Astrocyte (in vitro differentiated cells and primary cell): ENCODE measurements at regions not wholly inside any gene's neighbourhood (a gene's known extent, or its start where the extent isn't known, plus 50 kb on each side); places are given as distances from the start of the nearest gene placed in this dataset.

Experiments used
- DNase-seq: peaks from one replicate; pipeline ENCODE4 v3.0.0-alpha.2; 2010; ENCODE audit warnings: low read depth
- FAIRE-seq: peaks from 2 replicates; lab custom pipeline; 2011; peaks lifted over from hg19 to GRCh38; lab: Jason Lieb, UNC
- H2AFZ ChIP-seq: 2 replicates; pipeline ENCODE4 v1.6.0; 2012; ENCODE audit warnings: low read depth, low read length, inconsistent platforms
- H3K27ac ChIP-seq: 2 replicates; pipeline ENCODE4 v1.5.1; 2011; ENCODE audit warnings: low read depth, low read length, inconsistent platforms
- H3K27me3 ChIP-seq: 2 replicates; pipeline ENCODE4 v1.6.0; 2011; ENCODE audit warnings: low read length, inconsistent platforms; ENCODE audit not compliant: insufficient read depth
- H3K36me3 ChIP-seq: 2 replicates; pipeline ENCODE4 v1.5.1; 2011; ENCODE audit warnings: low read length, inconsistent platforms; ENCODE audit not compliant: insufficient read depth
- H3K4me1 ChIP-seq: 2 replicates; pipeline ENCODE4 v1.5.1; 2011; ENCODE audit warnings: low read length, inconsistent platforms; ENCODE audit not compliant: insufficient read depth
- H3K4me2 ChIP-seq: 2 replicates; pipeline ENCODE4 v1.6.0; 2012; ENCODE audit warnings: low read length, inconsistent platforms
- H3K4me3 ChIP-seq: 2 replicates; pipeline ENCODE4 v1.5.1; 2011; ENCODE audit warnings: low read depth, mild to moderate bottlenecking, low read length, inconsistent platforms; ENCODE audit not compliant: insufficient read depth
- H3K79me2 ChIP-seq: 2 replicates; pipeline ENCODE4 v1.6.0; 2012; ENCODE audit warnings: mild to moderate bottlenecking, low read length, inconsistent platforms; ENCODE audit not compliant: insufficient read depth
- H3K9ac ChIP-seq: 2 replicates; pipeline ENCODE4 v1.6.0; 2012; ENCODE audit warnings: mild to moderate bottlenecking, low read length, inconsistent platforms
- H3K9me3 ChIP-seq: 2 replicates; pipeline ENCODE4 v1.5.1; 2012; ENCODE audit warnings: low read depth, mild to moderate bottlenecking, low read length, inconsistent platforms; ENCODE audit not compliant: insufficient read depth
- H4K20me1 ChIP-seq: 2 replicates; pipeline ENCODE4 v1.6.0; 2012; ENCODE audit warnings: low read length, inconsistent platforms; ENCODE audit not compliant: insufficient read depth
- H3K27ac Mint-ChIP-seq: one replicate; pipeline ENCODE4 v1.8.0; 2021; ENCODE audit warnings: mild to moderate bottlenecking, mixed read lengths; ENCODE audit not compliant: unreplicated experiment
- H3K27me3 Mint-ChIP-seq: one replicate; pipeline ENCODE4 v1.8.0; 2021; ENCODE audit warnings: low read depth, mixed read lengths; ENCODE audit not compliant: unreplicated experiment
- H3K36me3 Mint-ChIP-seq: one replicate; pipeline ENCODE4 v1.8.0; 2021; ENCODE audit warnings: low read depth, mixed read lengths; ENCODE audit not compliant: unreplicated experiment
- H3K4me1 Mint-ChIP-seq: one replicate; pipeline ENCODE4 v1.8.0; 2021; ENCODE audit warnings: low read depth, mixed read lengths; ENCODE audit not compliant: unreplicated experiment
- H3K4me3 Mint-ChIP-seq: one replicate; pipeline ENCODE4 v1.8.0; 2021; ENCODE audit warnings: mild to moderate bottlenecking, moderate library complexity, mixed read lengths; ENCODE audit not compliant: unreplicated experiment
- H3K9me3 Mint-ChIP-seq: one replicate; pipeline ENCODE4 v1.8.0; 2021; ENCODE audit warnings: mild to moderate bottlenecking, mixed read lengths; ENCODE audit not compliant: unreplicated experiment
- EZH2 ChIP-seq: IDR thresholded peaks from 2 replicates; pipeline ENCODE4 v1.6.1; 2012; ENCODE audit warnings: mild to moderate bottlenecking, low read length, inconsistent platforms; ENCODE audit not compliant: insufficient read depth
- TF ChIP-seq, protein P1 (sequence below): IDR thresholded peaks from 2 replicates; pipeline ENCODE4 v1.5.1; 2011; ENCODE audit warnings: low read depth, mild to moderate bottlenecking, inconsistent platforms, low read length, moderate library complexity; ENCODE audit not compliant: insufficient read depth

DNA sequence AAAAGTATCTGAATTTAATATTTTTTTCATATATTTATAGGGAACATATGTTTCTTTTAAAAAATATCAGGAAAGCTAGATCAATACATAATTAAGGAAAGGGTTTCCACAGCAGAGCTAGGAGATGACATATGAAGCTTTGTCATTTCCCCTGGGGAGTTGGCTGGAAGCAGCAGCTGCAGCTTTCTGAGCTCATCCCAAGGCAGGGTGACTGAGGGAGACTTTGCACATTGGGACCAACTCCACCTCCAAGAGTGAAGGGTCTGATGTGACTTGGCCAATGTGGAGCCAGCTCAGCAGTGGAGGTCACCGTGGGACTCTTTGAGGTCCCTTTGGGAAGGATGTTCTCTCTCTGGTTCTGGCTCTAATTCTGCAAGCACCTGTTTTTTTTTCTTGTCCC is 315.1 kb downstream of the RDH14 start:
- Mint-ChIP-seq H3K4me1 (no peaks in the 10 kb centered on the region), H3K27ac (no peak overlapping the region), H3K36me3 (no peaks in the 10 kb centered on the region), H3K27me3 (no peaks in the 10 kb centered on the region), H3K4me3 (no peak overlapping the region), H3K9me3 (no peaks in the 10 kb centered on the region)
- FAIRE-seq (no peak), DNase-seq (no peak)
- Histone ChIP-seq H3K27me3 (no peaks in the 10 kb centered on the region), H3K9me3 (no peaks in the 10 kb centered on the region), H3K36me3 (no peaks in the 10 kb centered on the region), H2AFZ (no peak overlapping the region), H4K20me1 (no peaks in the 10 kb centered on the region), H3K4me1 (no peaks in the 10 kb centered on the region), H3K9ac (no peak overlapping the region), H3K27ac (no peak overlapping the region), H3K4me2 (no peak overlapping the region), H3K79me2 (no peaks in the 10 kb centered on the region), H3K4me3 (no peak overlapping the region)
- TF ChIP-seq EZH2, result no peak
- TF ChIP-seq, protein P1, sequence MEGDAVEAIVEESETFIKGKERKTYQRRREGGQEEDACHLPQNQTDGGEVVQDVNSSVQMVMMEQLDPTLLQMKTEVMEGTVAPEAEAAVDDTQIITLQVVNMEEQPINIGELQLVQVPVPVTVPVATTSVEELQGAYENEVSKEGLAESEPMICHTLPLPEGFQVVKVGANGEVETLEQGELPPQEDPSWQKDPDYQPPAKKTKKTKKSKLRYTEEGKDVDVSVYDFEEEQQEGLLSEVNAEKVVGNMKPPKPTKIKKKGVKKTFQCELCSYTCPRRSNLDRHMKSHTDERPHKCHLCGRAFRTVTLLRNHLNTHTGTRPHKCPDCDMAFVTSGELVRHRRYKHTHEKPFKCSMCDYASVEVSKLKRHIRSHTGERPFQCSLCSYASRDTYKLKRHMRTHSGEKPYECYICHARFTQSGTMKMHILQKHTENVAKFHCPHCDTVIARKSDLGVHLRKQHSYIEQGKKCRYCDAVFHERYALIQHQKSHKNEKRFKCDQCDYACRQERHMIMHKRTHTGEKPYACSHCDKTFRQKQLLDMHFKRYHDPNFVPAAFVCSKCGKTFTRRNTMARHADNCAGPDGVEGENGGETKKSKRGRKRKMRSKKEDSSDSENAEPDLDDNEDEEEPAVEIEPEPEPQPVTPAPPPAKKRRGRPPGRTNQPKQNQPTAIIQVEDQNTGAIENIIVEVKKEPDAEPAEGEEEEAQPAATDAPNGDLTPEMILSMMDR, result no peak

DNA sequence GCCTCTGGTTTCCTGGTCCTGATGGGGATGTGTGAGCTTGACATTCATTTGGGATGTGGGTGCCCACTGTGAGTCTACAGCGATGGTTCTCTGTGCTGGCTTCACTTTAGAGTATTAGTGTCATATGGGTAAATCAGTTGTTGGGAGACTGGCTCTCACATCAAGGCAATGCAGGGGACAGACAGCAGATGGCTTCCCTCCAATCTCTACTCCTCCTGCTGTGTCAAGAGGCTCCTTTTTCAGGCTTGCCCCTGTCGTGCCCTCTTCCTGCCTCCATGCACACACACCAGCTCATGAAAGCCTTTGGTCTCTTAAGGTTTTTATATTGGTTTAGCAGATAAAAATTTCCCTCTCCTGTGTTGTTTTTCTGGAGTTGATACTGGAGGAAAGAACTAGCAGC is 315.6 kb downstream of the RDH14 start:
- FAIRE-seq, result no peak
- no peak overlapping the region for H2AFZ ChIP-seq

DNA sequence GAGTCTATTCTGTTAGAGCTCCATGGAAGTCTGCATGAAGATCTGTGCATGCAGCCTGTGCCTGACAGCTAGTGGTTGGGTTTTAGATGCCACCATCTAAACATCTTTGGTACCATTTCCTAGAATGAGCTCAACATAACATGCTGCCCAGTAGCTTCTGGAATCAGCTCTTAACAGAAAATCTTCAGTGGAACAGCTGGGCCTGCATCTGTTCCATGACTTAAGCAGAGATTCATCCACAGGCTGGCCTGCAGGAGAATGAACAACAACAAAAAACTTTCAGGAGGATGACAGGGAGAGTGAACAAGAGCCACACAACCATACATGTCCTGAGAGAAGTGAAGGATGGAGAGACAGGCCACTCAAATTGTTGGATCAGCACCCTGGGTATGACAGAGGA is 316.6 kb downstream of the RDH14 start:
- no peak for FAIRE-seq
- Histone ChIP-seq H3K79me2 (no peaks in the 10 kb centered on the region), H2AFZ (no peak overlapping the region), H3K27ac (no peak overlapping the region), H4K20me1 (no peaks in the 10 kb centered on the region), H3K4me2 (no peak overlapping the region), H3K27me3 (no peaks in the 10 kb centered on the region), H3K9ac (no peak overlapping the region), H3K36me3 (no peaks in the 10 kb centered on the region), H3K4me1 (no peaks in the 10 kb centered on the region), H3K9me3 (no peaks in the 10 kb centered on the region), H3K4me3 (no peak overlapping the region)
- no peaks in the 10 kb centered on the region for H3K4me1 Mint-ChIP-seq
- no peak for DNase-seq
- H3K4me3 Mint-ChIP-seq, result no peak overlapping the region
- H3K9me3 Mint-ChIP-seq, result no peaks in the 10 kb centered on the region
- H3K27ac Mint-ChIP-seq, result no peak overlapping the region
- no peak for TF ChIP-seq EZH2
- TF ChIP-seq, protein P1, result no peak
- H3K36me3 Mint-ChIP-seq, result no peaks in the 10 kb centered on the region
- no peaks in the 10 kb centered on the region for H3K27me3 Mint-ChIP-seq

More for the DNA sequence above, 315.6 kb downstream of the RDH14 start:
- Histone ChIP-seq H3K9me3 (no peaks in the 10 kb centered on the region), H3K4me2 (no peak overlapping the region), H4K20me1 (no peaks in the 10 kb centered on the region), H3K36me3 (no peaks in the 10 kb centered on the region), H3K9ac (no peak overlapping the region), H3K27me3 (no peaks in the 10 kb centered on the region), H3K79me2 (no peaks in the 10 kb centered on the region), H3K4me1 (no peaks in the 10 kb centered on the region), H3K4me3 (no peak overlapping the region), H3K27ac (no peak overlapping the region)
- Mint-ChIP-seq H3K36me3 (no peaks in the 10 kb centered on the region), H3K27me3 (no peaks in the 10 kb centered on the region), H3K9me3 (no peaks in the 10 kb centered on the region), H3K27ac (no peak overlapping the region), H3K4me3 (no peak overlapping the region), H3K4me1 (no peaks in the 10 kb centered on the region)
- no peak for DNase-seq
- TF ChIP-seq EZH2, result no peak
- TF ChIP-seq, protein P1, result no peak
